Fibroblast of skin of left quadriceps (primary cell): ENCODE measurements at regions not wholly inside any gene's neighbourhood (a gene's known extent, or its start where the extent isn't known, plus 50 kb on each side); places are given as distances from the start of the nearest gene placed in this dataset.
A peak's percentile ranks its signal among the peaks of the same experiment; 100 is the strongest.

Source experiments
- DNase-seq, 2 experiments: peaks; one replicate each; pipeline ENCODE4 v3.0.0-alpha.2; 2013; ENCODE audit warnings: low read depth in 2 of 2

DNA sequence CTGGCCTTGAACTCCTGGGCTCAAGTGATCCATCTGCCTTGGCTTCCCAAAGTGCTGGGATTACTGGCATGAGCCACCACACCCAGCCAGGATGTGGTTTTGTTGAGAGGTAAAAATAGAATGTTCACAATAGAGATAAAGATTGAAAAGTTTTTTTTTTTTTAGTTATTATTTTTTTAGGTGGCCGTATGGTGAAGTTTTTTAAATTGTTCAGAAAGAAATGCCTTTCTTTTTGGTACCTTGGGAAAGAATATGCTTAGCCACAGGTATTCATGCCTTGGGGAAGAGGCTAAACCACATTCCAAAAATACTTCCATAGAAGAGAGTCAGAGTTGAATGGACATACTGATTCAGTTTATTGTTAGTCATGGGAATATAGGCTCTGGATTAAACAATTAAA lies 143.4 kb downstream of the C11orf91 start:
- peak; percentile 75 to 77 for DNase-seq

DNA sequence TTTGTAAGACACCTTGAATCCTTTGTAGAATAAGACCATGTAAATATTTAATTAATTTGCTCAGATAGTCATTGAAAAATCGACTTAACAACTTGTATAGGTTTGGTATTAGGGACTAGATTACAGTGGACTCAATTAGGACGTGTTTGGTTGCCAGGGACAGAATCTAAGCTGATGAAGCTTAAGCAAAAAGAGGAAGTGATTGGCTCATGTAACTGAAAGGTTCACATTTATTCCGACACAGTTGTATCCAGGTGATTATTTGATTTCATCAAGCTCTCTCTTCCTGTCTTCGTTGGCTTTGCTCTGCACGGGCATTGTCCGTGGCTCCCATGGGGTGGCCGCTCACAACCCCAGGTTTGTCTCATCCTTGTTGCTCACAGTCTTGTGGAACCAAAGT lies 146.4 kb downstream of the C11orf91 start:
- DNase-seq, result no peak

DNA sequence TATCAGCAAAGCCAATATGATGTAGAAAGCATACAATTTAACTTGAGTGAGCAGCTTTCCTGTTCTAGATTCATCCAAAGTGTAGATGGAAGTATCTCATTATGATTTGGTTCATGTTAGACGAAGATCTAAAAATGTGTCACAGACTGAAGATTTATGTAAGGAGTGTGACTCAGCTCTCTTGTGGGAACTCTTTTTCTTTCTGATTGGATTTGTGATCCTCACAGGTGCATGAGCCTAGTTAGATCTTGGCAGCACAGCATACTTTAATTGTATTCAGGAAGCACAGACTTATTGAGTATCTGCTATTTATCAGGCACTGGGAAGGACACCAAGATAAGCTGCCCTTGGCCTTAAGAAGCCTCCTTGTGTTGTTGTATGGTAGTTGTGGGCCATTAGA lies 147.1 kb downstream of the C11orf91 start:
- DNase-seq, result no peak

DNA sequence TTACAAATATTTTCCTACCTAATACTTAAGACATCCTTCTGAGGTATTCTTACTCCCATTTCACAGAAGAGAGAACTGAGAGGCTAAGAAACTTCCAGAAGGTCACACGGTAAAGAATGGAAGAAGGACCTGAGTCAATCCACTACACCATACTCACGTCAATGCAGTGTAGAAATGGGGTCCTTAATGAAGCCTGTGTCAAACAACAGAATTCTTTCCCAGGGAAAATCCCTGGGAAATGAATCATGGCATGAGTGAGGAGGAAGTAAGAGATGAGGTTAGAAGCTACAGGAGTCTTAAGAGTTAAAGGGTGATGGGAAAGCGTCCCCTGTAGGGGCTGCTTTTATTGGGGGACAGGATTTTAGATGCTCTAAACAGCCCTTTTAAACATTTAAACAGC lies 147.9 kb downstream of the C11orf91 start:
- no peak for DNase-seq

DNA sequence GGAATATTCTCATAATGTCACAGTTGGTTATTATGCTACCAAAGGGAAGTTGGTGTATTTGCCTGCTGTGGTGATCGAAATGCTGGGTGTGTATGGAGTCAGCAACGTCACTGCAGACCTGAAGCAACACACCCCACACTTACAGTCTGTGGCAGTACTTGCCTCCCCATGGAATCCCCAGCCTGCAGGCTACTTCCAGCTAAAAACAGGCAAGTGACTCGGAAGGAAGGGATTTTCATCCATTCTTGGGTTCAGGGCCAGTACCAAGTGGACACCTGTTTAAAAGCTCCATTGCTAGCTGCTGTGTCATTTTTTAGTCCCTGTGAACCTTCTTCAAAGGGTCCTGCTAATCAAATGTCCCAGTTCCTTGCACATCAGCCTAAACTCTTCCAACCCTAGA lies 149.6 kb downstream of the C11orf91 start:
- no peak for DNase-seq

DNA sequence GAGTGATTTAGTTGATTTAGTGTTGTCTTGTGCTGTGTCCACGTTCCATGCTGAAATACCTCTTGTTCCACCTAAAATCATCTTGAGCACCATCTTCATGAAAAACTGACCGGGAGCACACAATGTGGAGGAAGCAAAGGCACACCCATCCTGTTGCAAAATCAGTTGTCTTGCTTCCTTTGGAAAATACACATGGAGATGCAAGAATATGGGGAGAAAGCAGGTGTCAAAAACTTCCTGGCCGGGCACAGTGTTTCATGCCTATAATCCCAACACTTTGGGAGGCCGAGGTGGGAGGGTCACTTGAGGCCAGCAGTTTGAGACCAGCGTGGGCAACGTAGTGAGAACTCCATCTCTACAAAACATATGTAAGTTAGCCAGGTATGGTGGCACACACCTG lies 151.1 kb downstream of the C11orf91 start:
- no peak for DNase-seq

DNA sequence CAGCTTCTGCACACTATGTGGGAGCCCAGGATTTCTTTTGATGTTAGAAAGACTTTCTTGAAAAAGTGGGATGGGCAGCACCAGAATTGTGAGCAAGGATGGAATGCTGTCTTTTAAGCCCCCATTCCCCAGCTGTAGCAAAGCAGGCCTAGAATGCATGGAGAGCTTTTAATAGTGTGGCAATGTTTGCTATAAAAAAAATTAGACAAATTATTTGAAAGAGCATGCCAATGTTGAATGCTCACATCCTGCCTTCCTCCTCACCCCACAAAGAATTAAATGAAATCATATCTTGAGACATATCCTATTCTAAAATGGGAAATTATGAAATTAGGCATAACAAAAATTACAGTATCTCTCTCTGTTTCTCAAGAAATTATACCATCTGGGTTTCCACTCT lies 154.7 kb downstream of the C11orf91 start:
- DNase-seq, result peak; percentile 48 to 53

DNA sequence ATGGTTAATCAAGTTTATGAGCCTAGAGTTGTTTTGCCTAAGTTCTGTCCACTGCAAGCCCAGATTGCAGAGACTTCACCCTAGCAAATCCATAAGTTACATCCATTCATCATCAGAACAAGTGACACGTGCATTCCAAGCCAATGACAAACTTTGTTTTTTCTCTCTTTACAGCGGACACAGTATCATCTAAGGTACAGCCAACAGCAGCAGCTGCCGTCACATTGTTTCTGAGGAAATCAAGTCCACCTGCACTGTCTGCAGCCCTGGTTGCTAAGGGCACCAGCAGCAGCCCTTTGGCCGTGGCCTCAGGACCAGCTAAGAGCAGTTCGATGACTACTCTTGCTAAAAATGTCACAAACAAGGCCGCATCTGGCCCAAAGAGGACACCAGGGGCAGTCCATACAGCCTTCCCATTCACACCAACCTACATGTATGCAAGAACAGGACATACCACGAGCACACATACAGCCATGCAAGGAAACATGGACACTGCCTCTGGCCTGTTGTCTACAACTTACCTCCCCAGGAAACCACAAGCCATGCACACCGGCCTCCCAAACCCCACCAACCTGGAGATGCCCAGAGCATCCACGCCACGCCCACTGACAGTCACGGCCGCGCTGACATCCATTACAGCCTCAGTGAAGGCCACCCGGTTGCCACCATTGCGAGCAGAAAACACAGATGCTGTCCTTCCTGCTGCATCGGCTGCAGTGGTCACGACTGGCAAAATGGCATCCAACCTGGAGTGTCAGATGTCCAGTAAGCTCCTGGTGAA lies 155.8 kb downstream of the C11orf91 start:
- DNase-seq, result no peak

DNA sequence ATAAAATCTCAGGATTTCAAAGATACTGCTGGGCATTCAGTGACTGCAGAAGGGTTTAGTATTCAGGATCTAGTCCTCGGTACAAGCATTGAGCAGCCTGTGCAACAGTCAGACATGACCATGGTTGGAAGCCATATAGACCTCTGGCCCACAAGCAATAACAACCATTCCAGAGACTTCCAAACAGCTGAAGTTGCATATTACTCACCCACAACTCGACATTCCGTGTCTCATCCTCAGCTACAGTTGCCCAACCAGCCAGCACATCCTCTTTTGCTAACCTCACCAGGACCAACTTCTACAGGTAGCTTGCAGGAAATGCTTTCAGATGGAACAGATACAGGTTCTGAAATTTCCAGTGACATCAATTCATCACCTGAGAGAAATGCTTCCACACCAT lies 156.8 kb downstream of the C11orf91 start:
- DNase-seq, result no peak

DNA sequence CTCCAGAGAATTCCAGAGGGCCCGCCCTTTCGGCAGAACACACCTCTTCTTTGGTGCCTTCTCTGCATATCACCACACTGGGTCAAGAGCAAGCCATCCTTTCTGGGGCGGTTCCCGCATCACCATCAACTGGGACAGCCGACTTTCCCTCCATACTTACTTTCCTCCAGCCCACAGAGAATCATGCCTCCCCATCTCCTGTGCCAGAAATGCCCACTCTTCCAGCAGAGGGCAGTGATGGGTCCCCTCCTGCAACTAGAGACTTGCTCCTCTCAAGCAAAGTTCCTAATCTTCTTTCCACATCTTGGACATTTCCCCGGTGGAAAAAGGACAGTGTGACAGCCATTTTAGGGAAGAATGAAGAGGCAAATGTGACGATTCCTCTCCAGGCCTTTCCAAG lies 157.7 kb downstream of the C11orf91 start:
- no peak for DNase-seq

DNA sequence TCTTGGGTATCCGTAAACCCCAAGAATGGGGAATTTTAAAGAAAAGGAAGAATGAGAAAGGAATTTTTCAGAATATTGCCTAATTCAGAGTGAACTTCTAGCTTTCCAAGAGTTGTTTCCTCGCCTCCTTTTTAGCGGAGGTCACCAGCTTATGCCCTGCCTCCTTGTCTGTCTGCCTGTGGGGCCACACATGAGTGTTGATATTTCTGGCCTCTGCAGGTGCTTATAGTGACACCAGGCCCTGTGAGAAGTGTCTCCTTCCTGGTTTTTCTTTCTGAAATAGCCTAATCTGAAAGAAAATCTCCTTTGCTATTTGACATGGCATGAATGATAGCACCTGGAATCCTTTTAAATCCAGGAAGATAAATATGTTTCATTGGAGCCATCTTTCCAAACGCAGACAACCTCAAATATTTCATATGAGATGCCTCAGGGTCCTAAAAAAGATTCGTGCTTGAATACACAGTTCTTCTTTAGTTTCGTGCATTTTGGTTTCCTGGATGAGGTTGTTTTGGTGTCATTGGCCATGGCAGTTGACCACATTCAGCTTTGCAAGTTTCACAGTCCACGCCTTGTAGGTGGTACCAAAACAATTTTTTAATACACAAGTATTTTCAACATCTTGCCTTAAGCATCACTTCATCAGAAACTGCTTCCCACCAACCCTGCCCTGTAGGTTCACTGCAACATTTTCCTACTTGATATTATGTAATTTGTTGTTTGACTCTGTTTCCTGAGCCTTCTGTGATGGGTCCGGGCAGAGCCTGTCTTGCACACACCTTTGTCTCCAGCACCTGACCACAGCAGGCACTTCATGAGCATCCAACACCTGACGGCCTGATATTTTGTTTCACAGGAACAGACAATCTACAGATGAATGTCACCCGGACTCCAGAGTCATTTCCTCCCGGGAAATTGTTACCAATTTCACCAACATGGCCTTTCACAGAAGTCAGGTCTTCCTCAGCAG lies 159.4 kb downstream of the C11orf91 start:
- no peak for DNase-seq

DNA sequence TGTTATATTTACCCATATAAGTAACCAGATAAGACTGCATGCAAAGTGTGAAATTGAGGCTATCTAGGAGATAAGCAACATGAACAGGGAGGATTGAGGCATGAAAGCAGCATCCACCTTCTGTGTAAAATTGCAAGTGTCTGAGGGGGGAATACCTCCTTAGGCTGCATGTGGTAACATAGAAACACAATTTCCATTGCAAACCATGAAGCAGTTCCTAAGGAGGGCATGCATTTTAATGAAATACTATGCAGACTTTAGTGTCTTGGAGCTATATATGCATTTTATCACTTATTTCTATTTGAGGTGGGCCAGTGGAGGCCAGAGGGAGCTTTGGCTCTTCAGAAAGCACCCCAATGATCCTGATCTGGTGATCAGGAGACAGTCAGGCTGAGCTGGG lies 160.2 kb downstream of the C11orf91 start:
- DNase-seq, result no peak

DNA sequence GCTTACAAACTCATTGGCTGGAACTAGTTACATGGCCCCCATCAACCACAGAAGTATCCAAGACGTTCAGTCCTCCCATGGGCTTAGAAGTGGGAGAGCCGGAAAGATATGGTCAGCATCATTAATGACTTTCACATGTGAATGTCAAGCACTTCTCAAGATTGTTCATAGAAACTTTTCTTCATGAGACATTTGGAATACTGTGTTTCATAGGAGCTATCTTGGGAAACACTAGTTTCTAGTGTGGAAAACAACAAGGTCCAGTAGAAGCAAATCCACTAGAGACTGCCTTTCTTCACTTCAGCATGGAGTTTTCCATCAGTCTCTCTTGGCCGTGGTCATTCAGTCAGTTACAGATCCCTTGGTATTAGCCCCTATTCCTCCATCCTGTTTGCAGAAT lies 160.9 kb downstream of the C11orf91 start:
- DNase-seq, result no peak

DNA sequence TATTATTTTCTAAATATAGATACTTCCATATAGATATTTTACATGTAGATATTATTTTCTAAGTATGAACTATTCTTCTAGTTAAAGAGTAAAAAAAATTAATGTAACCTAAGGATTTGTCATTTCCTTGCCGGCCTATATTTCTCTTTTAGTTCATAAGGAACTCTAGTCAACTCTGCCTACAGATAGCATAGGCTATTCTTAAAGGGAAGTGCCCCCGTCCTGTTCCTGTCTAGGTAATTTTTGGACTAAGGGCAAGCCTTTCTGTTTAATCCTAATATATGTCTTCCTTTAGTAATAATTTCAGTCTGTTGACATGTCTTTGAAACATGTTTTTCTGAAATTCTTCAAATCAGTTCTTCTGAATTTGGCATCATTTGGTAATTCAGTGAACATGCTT lies 161.9 kb downstream of the C11orf91 start:
- no peak for DNase-seq

DNA sequence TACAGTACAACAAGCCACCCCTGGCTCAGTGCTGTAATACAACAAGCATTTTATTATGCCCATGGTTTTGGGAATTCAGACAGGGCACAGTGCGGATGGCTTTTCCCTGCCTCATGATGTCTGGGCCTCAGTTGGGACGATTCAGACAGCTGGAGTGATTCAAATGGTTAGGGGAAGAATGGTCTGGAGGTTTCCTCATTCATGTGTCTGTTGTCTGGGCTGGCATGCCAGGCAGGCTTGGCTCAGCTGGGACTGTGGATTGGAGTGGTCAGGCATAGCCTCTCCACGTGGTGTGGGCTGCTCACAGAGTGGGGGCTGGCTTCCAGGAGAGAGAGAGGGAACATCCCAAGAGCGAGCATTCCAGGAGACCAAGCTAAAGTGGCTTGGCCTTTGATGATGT lies 164.4 kb downstream of the C11orf91 start:
- DNase-seq, result no peak

DNA sequence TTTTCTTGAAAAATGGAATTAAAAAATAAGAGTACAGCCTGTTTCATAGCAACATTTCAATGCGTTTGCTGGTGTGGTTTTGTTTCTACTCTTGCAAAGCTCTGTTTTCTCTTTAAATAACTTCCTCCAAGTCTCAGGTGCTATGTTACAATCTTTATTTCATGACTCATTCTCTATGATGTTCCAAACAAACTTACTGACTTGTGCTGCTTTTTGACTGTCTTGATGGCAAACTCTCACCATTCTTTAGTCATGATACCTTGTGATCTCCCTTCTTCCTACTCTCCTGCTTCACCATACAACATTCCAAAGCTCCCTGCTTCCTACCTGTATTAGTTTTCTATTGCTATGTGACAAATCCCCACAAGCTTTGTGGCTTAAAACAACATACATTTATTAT lies 166.1 kb downstream of the C11orf91 start:
- DNase-seq, result no peak

DNA sequence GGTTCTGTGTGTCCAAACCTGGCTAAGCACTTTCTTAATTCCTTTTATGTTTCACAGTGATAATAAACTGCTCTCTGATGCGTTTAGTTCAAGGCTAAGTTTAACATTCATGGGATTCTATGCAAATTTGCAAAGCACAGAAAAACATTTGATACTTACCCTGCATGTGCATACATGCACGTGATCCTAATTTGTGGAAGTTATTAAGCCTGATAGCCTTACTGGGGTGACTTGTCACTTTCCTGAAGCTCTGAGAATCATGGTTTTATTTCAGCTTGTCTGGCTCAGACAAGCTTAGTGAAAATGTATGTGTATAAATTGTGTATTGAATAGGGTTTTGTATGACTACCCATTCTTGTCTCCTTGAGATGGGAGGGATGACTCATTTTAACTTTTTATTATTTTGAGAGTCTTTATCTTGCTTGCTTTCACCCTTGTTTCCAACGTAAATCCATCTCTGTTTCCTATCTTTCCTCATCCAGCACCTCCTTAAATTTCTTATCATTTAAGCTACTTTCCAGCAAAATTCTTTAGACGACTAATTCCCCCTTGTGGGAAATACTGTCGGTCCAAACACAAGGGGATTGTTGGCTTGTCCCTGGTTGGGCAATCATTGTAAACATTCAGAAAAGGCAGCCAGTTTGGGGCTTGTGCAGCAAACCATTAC lies 167.1 kb downstream of the C11orf91 start:
- no peak for DNase-seq

DNA sequence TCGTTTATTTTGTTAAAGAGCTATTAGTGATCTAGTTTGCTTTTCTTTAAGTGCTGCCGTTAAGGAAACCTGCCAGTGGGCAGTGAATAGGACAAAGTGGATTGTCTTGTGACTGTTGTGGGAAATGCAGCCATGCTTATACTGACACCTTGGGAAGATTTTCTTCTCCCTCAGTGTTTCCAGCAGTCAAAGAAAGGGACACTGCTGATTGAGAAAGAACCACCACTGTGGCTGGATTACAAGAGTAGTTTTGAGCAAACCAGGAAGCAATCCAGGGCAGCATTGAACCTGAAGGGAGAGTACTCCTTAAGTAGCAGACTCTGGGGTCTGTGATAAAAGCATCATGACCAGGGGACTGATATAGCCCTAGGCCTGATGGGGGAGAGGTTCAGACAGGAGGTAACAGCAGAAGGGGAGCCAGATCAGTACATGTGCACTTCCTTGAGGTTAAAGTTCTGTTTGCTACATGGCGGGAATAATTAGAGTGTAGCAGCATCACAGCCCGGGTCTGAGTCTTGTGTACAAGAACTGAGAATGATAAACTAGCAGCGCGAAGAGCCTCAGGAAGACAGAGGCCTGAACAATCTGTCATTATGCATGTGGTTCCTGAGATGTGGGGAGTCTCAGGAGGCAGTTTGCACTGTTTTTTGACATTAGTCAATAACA lies 167.8 kb downstream of the C11orf91 start:
- no peak for DNase-seq

DNA sequence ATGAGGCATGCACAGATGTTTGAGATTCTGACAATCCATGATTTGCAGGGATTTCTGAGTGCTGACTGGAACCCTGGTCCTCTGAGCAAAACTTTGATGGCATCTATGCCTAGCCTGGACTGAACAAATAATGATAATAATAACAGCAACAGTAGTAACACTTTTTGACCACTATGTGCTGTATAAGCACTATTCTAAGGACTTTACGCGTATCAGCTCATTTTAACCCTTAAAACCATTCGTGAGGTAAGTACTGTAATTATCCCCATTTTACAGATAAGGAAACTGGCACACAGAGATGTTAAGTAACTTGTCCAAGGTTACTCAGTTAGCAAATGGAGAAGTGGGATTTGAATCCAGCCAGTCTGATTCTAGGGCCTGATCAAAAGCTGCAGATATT lies 168.4 kb downstream of the C11orf91 start:
- DNase-seq, result no peak

DNA sequence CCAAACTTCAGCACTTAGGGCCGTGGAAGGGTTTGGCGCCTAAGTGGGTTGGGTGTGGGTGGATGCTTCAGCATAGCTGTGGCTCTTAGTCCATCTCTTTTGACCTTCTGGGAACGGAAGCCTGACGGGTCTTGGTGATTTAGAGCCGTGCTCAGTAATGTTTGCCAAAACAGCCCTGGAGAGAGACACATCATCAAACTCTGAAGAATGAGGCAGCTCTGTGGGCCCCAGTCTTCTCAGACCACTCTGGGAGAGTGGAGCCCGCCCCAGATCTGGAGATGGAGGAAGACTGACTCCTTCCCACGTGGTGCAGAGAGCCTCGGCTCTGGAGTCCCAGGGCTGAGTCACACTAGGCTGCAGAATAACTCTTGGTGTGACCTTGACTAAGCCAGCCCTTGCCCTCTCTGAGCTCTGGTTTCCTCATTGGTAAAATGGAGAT lies 168.9 kb downstream of the C11orf91 start:
- peak; percentile 79 to 82 for DNase-seq

DNA sequence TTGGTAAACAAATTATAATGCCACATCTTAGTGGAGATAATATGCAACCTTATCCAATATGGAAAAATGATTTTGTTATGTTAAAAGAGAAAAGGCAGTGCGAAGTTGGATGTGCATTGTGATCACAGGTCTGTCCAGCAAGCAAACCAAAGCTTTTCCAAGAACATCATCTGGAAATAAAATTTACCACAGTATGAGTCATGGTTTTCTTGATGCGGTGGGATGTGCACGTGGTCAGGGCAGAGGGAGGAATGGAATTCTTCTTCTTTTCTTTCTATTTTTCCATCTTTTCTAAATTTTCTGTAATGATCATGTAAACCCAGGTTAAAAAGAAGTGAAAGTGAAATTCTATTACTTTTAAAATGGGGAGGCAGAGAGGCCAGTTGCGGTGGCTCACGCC lies 169.8 kb downstream of the C11orf91 start:
- DNase-seq, result peak in 1 of 2 experiments; percentile 51

DNA sequence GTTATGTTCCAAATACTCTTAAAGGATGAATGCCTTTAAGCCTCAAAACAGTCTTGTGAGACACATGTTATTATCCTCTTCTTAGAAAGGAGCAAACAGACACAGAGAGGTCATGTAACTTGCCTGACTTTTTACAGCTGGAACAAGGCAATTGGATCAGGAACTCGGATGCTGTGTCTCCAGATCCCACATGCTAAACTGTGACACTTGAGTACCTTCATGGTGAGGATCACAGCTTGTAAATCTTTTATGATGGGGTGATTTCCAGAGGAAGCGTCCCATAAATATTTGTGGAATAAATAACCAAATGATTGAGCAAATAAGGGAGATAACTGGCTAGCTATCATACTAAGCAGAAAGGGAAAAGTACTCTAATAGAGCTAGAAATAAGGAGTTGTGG lies 171.2 kb downstream of the C11orf91 start:
- DNase-seq, result no peak
